T-cell (primary cell): ENCODE measurements at regions not wholly inside any gene's neighbourhood (a gene's known extent, or its start where the extent isn't known, plus 50 kb on each side); places are given as distances from the start of the nearest gene placed in this dataset.

ENCODE experiments used
- ATAC-seq, 4 experiments: fragments of 200-7000 bp in 3 of 4; fragments of 150-1000 bp in 1 of 4; cut with Tn5 transposase; replicated peaks in 1 of 4; 1 replicate in 3 of 4; 2 replicates in 1 of 4; pipeline ENCODE4 v1.10.0; 2021; ENCODE audit warnings: moderate library complexity in 3 of 4, mild to moderate bottlenecking in 2 of 4, moderate number of reproducible peaks in 1 of 4
- CTCF ChIA-PET, 2 donors: fragments of 300-600 bp; sonication (Branson Sonifier 250); formaldehyde crosslinking; loops; one replicate each; lab custom pipeline; 2022; ENCODE audit warnings: antibody characterized with exemption in 2 of 2; lab: Charles Lee
- POLR2A ChIA-PET, 2 donors: fragments of 300-600 bp; sonication (Branson Sonifier 250); formaldehyde crosslinking; loops; one replicate each; lab custom pipeline; 2022; ENCODE audit warnings: antibody characterized with exemption in 2 of 2; lab: Charles Lee
- DNase-seq, 35 experiments: peaks; one replicate each; pipeline versions ENCODE4 v3.0.0 to v3.0.0-alpha.2; 2013 to 2023
- H3K27ac ChIP-seq: one replicate; pipeline ENCODE4 v1.5.1; 2013; ENCODE audit warnings: low read length
- H3K27me3 ChIP-seq, 2 experiments: replicated peaks in 1 of 2; 1 replicate in 1 of 2; 2 replicates in 1 of 2; pipeline versions ENCODE4 v1.6.1 to v1.7.0; 2013; ENCODE audit warnings: low read length in 1 of 2, mixed read lengths in 1 of 2; ENCODE audit not compliant: control insufficient read depth in 2 of 2, insufficient read depth in 2 of 2; ENCODE audit errors: extremely low read depth in 1 of 2
- H3K36me3 ChIP-seq, 2 donors: 1 replicate in 1 of 2; 2 replicates in 1 of 2; pipeline versions ENCODE4 v1.6.1 to v1.7.0; 2013; ENCODE audit warnings: low read length in 1 of 2; ENCODE audit not compliant: control insufficient read depth in 2 of 2, insufficient read depth in 1 of 2; ENCODE audit errors: extremely low read depth in 1 of 2
- H3K4me1 ChIP-seq, 2 experiments: 1 replicate in 1 of 2; 2 replicates in 1 of 2; pipeline versions ENCODE4 v1.6.1 to v1.7.0; 2013; ENCODE audit warnings: low read length in 2 of 2, mixed read lengths in 1 of 2; ENCODE audit not compliant: insufficient read depth in 2 of 2, control insufficient read depth in 1 of 2; ENCODE audit errors: extremely low read depth in 1 of 2
- H3K4me3 ChIP-seq, 2 donors: 1 replicate in 1 of 2; 2 replicates in 1 of 2; pipeline versions ENCODE4 v1.5.1 to v1.7.0; 2013; ENCODE audit warnings: mild to moderate bottlenecking in 2 of 2, low read length in 1 of 2, moderate library complexity in 1 of 2; ENCODE audit not compliant: control insufficient read depth in 1 of 2; ENCODE audit errors: extremely low read depth in 1 of 2
- H3K9me3 ChIP-seq: 2 replicates; pipeline ENCODE4 v1.7.0; 2013
- H3K27ac Mint-ChIP-seq, 2 donors: one replicate each; pipeline ENCODE4 v1.8.0; 2020 to 2021; ENCODE audit warnings: mild to moderate bottlenecking in 2 of 2, mixed read lengths in 2 of 2
- H3K27me3 Mint-ChIP-seq, 2 donors: one replicate each; pipeline ENCODE4 v1.8.0; 2021 to 2022; ENCODE audit warnings: mixed read lengths in 2 of 2
- H3K36me3 Mint-ChIP-seq: one replicate; pipeline ENCODE4 v1.8.0; 2021; ENCODE audit warnings: mixed read lengths
- H3K4me1 Mint-ChIP-seq, 3 donors: one replicate each; pipeline ENCODE4 v1.8.0; 2020 to 2022; ENCODE audit warnings: mixed read lengths in 3 of 3, mild to moderate bottlenecking in 1 of 3
- H3K4me3 Mint-ChIP-seq, 3 donors: one replicate each; pipeline ENCODE4 v1.8.0; 2020 to 2022; ENCODE audit warnings: mild to moderate bottlenecking in 3 of 3, mixed read lengths in 3 of 3, moderate library complexity in 3 of 3
- H3K9me3 Mint-ChIP-seq, 3 donors: one replicate each; pipeline ENCODE4 v1.8.0; 2020 to 2022; ENCODE audit warnings: mixed read lengths in 3 of 3
- WGBS: methylation state at CpG from one replicate; pipeline ENCODE4 v1.1.5; 2013; ENCODE audit warnings: missing lambda C conversion rate; ENCODE audit not compliant: insufficient coverage; 5-methylcytosine and 5-hydroxymethylcytosine counted together

GRCh38 chr10:117601716-117602115 is 59.2 kb downstream of the EMX2 start:
- WGBS: no CpG with 5 or more reads among the region's 1 CpG
- CTCF ChIA-PET: no interaction called here

GRCh38 chr10:117603081-117603480 is 60.5 kb downstream of the EMX2 start:
- 75% methylated on average over 6 of the region's 6 CpGs for WGBS
- H3K27me3 Mint-ChIP-seq: peaks cover 15 to 21% of the 10 kb centered on the region in 2 donors

More at GRCh38 chr10:117601716-117602115, 59.2 kb downstream of the EMX2 start:
- Histone ChIP-seq H3K36me3 (no peaks in the 10 kb centered on the region), H3K4me1 (no peaks in the 10 kb centered on the region), H3K4me3 (no peak overlapping the region), H3K27ac (no peak overlapping the region), H3K9me3 (no peaks in the 10 kb centered on the region), H3K27me3 (peaks cover 0 to 11% of the 10 kb centered on the region in 2 experiments)
- Mint-ChIP-seq H3K4me1 (no peaks in the 10 kb centered on the region), H3K27me3 (peaks cover 19% of the 10 kb centered on the region in 2 donors), H3K36me3 (no peaks in the 10 kb centered on the region), H3K4me3 (no peak overlapping the region), H3K9me3 (no peaks in the 10 kb centered on the region), H3K27ac (no peak overlapping the region)
- no peak for ATAC-seq
- DNase-seq: no peak
- POLR2A ChIA-PET: no interaction called here

GRCh38 chr10:117603726-117604125 is 61.2 kb downstream of the EMX2 start:
- no peaks in the 10 kb centered on the region for H3K4me1 ChIP-seq
- no peak overlapping the region for H3K27ac Mint-ChIP-seq
- H3K4me1 Mint-ChIP-seq: no peaks in the 10 kb centered on the region
- ChIA-PET CTCF (no interaction called here), POLR2A (no interaction called here)
- ATAC-seq (no peak), DNase-seq (no peak)
- H3K36me3 Mint-ChIP-seq: no peaks in the 10 kb centered on the region
- no peaks in the 10 kb centered on the region for H3K36me3 ChIP-seq
- WGBS: 71% methylated on average over 5 of the region's 5 CpGs
- peaks cover 13 to 21% of the 10 kb centered on the region in 2 donors for H3K27me3 Mint-ChIP-seq
- no peak overlapping the region for H3K4me3 ChIP-seq
- no peaks in the 10 kb centered on the region for H3K9me3 Mint-ChIP-seq
- H3K27me3 ChIP-seq: peaks cover 0 to 11% of the 10 kb centered on the region in 2 experiments
- H3K4me3 Mint-ChIP-seq: no peak overlapping the region
- no peaks in the 10 kb centered on the region for H3K9me3 ChIP-seq
- no peak overlapping the region for H3K27ac ChIP-seq

More at GRCh38 chr10:117603081-117603480, 60.5 kb downstream of the EMX2 start:
- Mint-ChIP-seq H3K27ac (no peak overlapping the region), H3K4me1 (no peaks in the 10 kb centered on the region), H3K9me3 (no peaks in the 10 kb centered on the region), H3K4me3 (no peak overlapping the region), H3K36me3 (no peaks in the 10 kb centered on the region)
- Histone ChIP-seq H3K9me3 (no peaks in the 10 kb centered on the region), H3K27ac (no peak overlapping the region), H3K36me3 (no peaks in the 10 kb centered on the region), H3K4me1 (no peaks in the 10 kb centered on the region), H3K4me3 (no peak overlapping the region), H3K27me3 (peaks cover 0 to 11% of the 10 kb centered on the region in 2 experiments)
- POLR2A ChIA-PET: no interaction called here
- DNase-seq: no peak
- ATAC-seq: no peak
- CTCF ChIA-PET: no interaction called here

GRCh38 chr10:117609095-117609795 is 66.7 kb downstream of the EMX2 start:
- Histone ChIP-seq H3K4me3 (no peak overlapping the region), H3K27me3 (peaks cover 0 to 7% of the 10 kb centered on the region in 2 experiments), H3K36me3 (no peaks in the 10 kb centered on the region), H3K4me1 (no peaks in the 10 kb centered on the region), H3K9me3 (no peaks in the 10 kb centered on the region), H3K27ac (no peak overlapping the region)
- POLR2A ChIA-PET: no interaction called here
- ATAC-seq (no peak), DNase-seq (no peak)
- Mint-ChIP-seq H3K9me3 (peaks cover 0 to 3% (median 0%) of the 10 kb centered on the region in 3 donors), H3K27ac (no peak overlapping the region), H3K27me3 (peaks cover 15 to 28% of the 10 kb centered on the region in 2 donors), H3K4me1 (no peaks in the 10 kb centered on the region), H3K36me3 (no peaks in the 10 kb centered on the region), H3K4me3 (no peak overlapping the region)
- WGBS: 47% methylated on average over 3 of the region's 4 CpGs
- CTCF ChIA-PET: no interaction called here

- H3K4me1 Mint-ChIP-seq: no peaks in the 10 kb centered on the region
- no peak overlapping the region for H3K27ac Mint-ChIP-seq
- ATAC-seq (no peak), DNase-seq (no peak)
- Histone ChIP-seq H3K36me3 (no peaks in the 10 kb centered on the region), H3K27ac (no peak overlapping the region), H3K4me3 (no peak overlapping the region), H3K9me3 (no peaks in the 10 kb centered on the region), H3K27me3 (peaks cover 0 to 10% of the 10 kb centered on the region in 2 experiments), H3K4me1 (no peaks in the 10 kb centered on the region)
- peaks cover 18 to 29% of the 10 kb centered on the region in 2 donors for H3K27me3 Mint-ChIP-seq
- no CpG with 5 or more reads among the region's 4 CpGs for WGBS
- H3K36me3 Mint-ChIP-seq: no peaks in the 10 kb centered on the region
- H3K9me3 Mint-ChIP-seq: peaks cover 0 to 5% (median 0%) of the 10 kb centered on the region in 3 donors
- no peak overlapping the region for H3K4me3 Mint-ChIP-seq
- CTCF ChIA-PET: no interaction called here
- POLR2A ChIA-PET: no interaction called here
Observed at GRCh38 chr10:117609796-117610170, 67.2 kb downstream of the EMX2 start.

- no peaks in the 10 kb centered on the region for H3K36me3 Mint-ChIP-seq
- CTCF ChIA-PET: no interaction called here
- H3K4me3 ChIP-seq: no peak overlapping the region
- ATAC-seq: no peak
- no peak overlapping the region for H3K27ac ChIP-seq
- peaks cover 18 to 29% of the 10 kb centered on the region in 2 donors for H3K27me3 Mint-ChIP-seq
- H3K4me1 Mint-ChIP-seq: no peaks in the 10 kb centered on the region
- WGBS: 61% methylated on average over 4 of the region's 4 CpGs
- no peak overlapping the region for H3K4me3 Mint-ChIP-seq
- peaks cover 0 to 5% (median 0%) of the 10 kb centered on the region in 3 donors for H3K9me3 Mint-ChIP-seq
- H3K9me3 ChIP-seq: no peaks in the 10 kb centered on the region
- no peaks in the 10 kb centered on the region for H3K4me1 ChIP-seq
- DNase-seq: no peak
- H3K27ac Mint-ChIP-seq: no peak overlapping the region
- H3K36me3 ChIP-seq: no peaks in the 10 kb centered on the region
- peaks cover 0 to 10% of the 10 kb centered on the region in 2 experiments for H3K27me3 ChIP-seq
- POLR2A ChIA-PET: no interaction called here
Observed at GRCh38 chr10:117610321-117610720, 67.8 kb downstream of the EMX2 start.
